GM19397 (cell line): ENCODE measurements at regions not wholly inside any gene's neighbourhood (a gene's known extent, or its start where the extent isn't known, plus 50 kb on each side); places are given as distances from the start of the nearest gene placed in this dataset.

Experiments
- ATAC-seq: cut with Tn5 transposase; IDR thresholded peaks from one replicate; pipeline ENCODE4 v1.9.1; 2021; ENCODE audit warnings: mild to moderate bottlenecking, moderate library complexity; ENCODE audit not compliant: unreplicated experiment

- no peak for ATAC-seq
Observed at GRCh38 chr12:14252697-14253096, 112.8 kb upstream of the ATF7IP start.

DNA sequence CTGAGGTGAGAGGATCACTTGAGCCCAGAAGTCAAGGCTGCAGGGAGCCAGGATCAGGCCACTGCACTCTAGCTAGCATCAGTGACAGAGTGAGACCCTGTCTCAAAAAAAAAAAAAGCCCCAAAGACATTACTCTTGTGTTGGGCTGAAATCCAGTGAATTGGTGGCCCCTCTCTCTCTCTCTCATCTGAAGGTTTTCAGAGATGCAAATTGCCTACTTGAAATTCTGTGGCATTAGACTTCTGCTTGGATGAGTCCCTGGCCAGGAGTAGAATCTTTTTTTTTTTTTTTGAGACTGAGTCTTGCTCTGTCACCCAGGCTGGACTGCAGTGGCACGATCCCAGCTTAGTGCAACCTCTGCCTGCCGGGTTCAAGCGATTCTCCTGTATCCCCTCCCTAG lies 112.0 kb upstream of the ATF7IP start:
- ATAC-seq, result no peak

- no peak for ATAC-seq
Observed at GRCh38 chr12:14254781-14255180, 110.7 kb upstream of the ATF7IP start.

DNA sequence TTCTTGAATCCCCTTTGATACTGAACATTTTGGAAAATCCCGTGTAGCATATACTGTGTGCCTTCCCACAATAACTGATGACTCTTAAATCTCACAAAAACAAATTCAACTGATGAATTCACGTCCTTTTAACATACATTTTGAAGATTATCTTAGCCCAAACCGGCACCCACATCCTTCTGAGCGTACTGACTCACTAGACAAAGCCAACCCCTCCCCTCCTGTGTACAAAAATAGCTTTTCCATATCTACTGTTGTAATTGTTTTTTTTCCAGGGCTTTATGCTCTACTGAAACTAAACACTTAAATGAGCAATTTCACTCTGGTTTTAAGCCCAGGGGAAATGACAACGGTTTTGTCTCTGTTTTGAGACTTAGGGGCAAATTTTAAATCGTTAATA lies 109.4 kb upstream of the ATF7IP start:
- ATAC-seq, result no peak

DNA sequence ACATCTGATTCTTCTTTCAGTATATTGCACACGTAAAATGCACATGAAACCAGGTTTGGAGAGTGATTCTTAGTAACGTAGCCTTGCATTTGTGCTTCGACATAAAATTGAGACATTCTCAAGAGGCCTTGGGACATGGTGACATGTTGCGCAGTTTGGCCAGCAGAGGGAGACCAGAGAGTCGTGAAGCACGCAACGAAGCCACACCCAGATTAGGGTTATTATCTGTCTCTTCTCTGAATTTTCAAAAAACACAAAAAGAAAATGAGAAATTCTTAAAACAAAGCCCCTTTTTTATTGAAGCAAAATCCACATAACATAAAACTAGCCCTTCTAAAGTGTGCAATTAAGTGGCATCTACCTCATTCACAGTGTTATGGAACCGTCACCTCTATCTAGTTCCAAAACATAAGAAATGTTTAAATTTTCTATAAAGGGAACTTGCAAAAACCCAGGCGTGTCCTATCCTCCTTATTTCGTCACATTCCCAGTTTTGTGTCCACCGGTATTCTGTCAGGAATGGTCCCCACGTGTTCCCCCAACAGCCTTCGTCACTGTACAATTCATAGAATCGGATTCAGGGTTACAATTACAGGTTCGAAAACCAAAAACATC lies 108.8 kb upstream of the ATF7IP start:
- ATAC-seq, result peak; percentile 58

DNA sequence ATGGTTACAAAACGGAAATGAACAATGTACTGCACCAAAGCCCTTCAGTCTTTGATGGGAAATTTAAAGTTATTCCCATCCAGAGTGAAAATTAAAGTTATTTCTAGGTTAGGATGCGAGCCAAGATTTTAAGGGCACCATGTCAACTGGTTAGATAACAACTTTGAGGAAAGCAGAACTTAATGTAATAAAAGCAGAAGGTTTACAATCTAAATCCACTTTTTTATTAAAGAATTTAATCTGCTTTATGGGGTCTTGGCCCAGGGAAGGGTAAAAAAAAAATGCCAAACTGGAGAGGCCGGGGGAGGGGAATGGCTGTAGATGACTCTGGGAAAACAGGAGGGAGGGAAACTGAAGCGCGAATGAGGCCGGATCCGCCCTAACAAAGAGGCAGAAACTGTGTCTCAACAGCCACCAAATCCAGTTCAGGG lies 108.2 kb upstream of the ATF7IP start:
- no peak for ATAC-seq

GRCh38 chr12:14257734-14258574 lies 107.5 kb upstream of the ATF7IP start:
- peak; percentile 63 for ATAC-seq

GRCh38 chr12:14258575-14258940 lies 106.9 kb upstream of the ATF7IP start:
- no peak for ATAC-seq

GRCh38 chr12:14259481-14260010 lies 105.9 kb upstream of the ATF7IP start:
- ATAC-seq, result no peak

DNA sequence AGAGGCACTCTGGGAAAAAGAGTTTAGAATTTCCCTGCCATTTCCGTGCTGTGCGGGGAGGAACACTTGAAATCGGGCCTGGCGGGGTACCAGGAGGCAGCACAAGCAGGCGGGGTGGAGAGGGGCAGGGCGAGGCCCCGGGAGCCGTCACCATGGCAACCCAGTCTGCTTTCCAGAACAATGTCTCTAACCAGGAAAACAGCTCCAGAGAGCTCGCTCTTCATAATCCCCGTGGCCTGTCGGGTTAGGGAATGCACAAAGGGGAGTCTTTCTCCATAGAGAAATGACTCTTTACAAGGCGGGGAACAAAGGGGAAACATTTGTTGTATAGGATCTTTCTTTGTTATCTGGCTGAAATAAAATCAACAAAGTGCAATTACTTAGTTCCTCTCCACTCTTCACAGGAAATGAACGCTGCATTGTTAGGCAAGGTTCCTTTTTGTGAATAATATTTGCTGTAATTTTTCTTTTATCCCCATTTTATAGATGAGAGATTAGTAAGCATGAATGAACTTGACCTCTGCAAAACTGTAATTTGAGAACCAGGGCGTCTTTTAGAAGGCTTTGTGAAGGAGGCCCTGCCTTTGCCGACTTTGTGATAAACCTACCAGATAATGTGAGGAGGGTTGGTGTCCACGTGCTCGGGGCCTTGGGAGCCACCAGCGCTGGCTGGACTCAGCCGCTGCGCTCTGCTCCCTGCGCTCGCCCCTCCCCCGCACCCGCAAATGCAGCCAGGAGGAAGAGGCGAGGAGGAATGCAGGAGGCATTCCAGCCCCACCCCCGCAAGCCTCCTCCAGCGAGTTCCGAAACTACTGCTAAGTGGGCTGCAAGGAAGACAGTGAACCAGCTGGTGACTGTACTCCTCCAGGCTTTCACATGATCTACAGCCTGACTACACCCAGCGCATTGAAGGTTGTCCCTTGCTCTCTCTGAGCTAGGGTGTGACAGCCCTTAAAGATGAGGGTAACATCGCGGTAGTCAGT lies 105.2 kb upstream of the ATF7IP start:
- ATAC-seq, result no peak

GRCh38 chr12:14261096-14261495 lies 104.4 kb upstream of the ATF7IP start:
- ATAC-seq, result no peak

DNA sequence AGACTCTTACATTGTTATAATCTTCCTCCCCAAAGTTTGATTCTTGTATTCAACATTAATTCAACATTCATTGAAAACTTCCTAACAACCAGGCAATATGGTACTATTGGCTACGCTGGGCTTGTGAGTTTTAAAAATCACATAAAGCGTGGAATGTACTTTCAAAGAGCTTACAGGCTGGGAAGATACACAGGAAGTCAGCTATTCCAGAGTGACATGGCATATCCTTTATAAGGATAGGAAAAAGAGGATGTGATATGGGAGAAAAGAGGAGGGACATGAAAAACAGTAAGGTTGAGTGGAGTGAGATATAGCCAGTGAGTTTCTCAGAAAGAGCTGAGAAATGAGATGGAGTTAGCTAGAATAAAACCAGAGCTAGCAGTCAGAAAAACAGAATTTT lies 103.6 kb upstream of the ATF7IP start:
- no peak for ATAC-seq

GRCh38 chr12:14262771-14263511 lies 102.5 kb upstream of the ATF7IP start:
- no peak for ATAC-seq

DNA sequence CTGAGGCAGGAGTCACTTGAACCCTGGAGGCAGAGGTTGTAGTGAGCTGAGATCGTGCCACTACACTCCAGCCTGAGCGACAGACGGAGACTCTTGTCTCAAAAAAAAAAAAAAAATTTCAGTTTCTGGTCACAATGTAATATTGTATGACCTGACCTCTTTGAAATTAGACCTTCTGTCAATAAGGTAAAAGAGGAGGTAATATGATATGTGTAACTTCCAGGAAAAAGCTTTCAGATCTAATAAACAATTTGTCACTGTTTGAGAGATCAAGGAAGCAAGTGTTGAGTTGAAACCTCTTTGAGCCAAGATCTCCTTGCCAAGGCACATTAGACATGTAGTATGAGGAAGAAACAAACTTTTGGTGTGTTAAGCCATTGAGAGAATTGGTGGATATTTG lies 101.7 kb upstream of the ATF7IP start:
- ATAC-seq, result no peak

- no peak for ATAC-seq
Observed at GRCh38 chr12:14264316-14264715, 101.2 kb upstream of the ATF7IP start.

GRCh38 chr12:14264778-14265177 lies 100.7 kb upstream of the ATF7IP start:
- ATAC-seq, result no peak

GRCh38 chr12:14268120-14268515 lies 97.4 kb upstream of the ATF7IP start:
- no peak for ATAC-seq

- no peak for ATAC-seq
Observed at GRCh38 chr12:14270392-14270791, 95.1 kb upstream of the ATF7IP start.

DNA sequence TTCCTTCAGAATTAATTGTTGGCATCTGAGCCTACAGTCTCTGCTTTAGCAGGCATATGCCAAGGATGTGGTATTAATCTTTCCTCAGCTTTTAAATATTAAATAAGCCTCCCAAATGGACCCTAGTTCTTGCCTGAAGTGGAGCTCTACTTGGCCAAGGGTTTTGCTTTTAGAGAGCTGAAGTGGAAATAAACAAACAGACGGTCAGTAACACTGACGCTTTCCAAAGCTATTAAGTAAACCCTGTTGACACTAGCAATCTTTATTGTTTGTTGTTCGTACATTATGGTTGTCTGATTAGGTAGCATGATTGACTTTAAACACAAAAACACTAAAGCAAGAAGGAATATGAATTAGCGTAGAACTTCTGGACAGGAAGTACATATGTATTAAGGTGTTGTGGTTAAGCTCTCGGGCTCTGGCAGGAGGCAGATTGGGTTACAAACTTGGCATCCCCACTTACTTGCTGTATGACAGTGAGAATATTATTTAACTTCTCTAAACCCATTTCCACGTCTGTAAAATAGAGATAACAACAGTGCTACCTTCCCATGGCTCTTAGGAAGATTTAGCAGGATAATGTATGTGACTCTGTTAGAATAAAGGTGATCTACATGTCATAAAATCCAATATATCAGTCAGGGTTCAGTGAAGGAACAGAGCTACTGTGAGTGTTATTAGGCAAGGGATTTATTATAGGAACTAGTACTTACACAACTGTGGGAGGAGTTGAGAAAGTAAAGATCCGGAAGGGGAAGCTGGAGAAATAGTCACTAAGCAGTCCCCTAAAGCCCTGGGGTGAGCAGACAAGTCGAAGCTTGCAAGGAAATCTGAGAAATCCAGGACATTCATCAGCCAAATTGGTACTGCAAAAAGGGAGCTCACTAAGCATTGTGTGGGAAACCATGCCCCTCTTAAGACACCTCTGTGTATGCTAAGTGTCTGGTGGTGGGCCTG lies 92.2 kb upstream of the ATF7IP start:
- no peak for ATAC-seq
